Activated CD4-positive, alpha-beta T cell treated with anti-CD3 and anti-CD28 coated beads, Interleukin-2, amount 50 U/mL, for 24 hours (primary cell): ENCODE measurements at regions not wholly inside any gene's neighbourhood (a gene's known extent, or its start where the extent isn't known, plus 50 kb on each side); places are given as distances from the start of the nearest gene placed in this dataset.
"Not testable (repeated sequence)": the region's sequence is repeated elsewhere in the genome, so short reads cannot be mapped to it uniquely, and the experiment has no call there.

ENCODE experiments used
- DNase-seq, 2 donors: peaks; one replicate each; pipeline ENCODE4 v3.0.0-alpha.2; 2020; ENCODE audit warnings: low read depth in 1 of 2, low spot score in 1 of 2

DNA sequence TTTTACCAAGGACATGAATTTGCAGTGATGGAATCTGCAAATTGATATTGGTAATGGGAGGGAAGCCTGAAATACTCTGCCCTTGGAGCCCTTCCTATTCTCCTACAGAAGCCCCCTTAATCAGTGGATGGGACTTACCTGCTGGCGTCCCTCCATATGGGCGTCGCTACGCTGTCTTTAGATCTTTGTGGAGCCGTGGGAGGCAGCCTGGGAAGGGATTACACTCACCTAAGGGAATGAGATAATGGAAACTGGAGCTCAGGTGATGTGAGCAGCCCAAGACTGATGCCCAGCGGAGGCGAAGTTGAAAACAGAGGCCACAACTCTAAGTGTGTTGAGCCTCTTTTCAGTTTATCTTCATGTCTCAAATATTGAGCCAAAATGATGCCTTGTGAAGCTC lies 306.6 kb downstream of the MYCN start:
- no peak for DNase-seq

DNA sequence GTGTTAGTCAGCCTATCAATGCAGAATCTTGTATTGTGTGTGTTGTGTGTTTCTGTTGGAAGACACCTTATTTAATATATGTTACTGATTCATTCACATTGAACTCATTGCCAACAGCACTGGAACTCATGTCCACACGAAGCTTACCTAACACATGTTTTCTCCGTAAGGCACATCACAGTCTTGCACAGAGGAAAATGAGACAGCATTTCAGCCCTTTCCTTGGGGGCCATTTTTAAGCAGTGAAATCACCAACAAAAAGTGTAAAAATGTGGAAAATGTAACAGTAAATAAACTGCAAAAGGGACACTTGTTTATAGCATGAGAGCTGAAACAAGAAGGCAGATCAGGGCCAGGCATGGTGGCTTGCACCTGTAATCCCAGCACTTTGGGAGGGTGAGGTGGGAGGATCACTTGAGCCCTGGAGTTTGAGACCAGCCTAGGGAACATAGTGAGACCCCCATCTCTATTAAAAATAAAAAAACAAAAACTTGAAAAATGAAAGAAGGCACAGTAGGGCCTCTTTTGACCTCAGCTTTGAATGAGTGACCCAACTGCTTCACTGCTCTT lies 306.0 kb downstream of the MYCN start:
- DNase-seq = no peak

DNA sequence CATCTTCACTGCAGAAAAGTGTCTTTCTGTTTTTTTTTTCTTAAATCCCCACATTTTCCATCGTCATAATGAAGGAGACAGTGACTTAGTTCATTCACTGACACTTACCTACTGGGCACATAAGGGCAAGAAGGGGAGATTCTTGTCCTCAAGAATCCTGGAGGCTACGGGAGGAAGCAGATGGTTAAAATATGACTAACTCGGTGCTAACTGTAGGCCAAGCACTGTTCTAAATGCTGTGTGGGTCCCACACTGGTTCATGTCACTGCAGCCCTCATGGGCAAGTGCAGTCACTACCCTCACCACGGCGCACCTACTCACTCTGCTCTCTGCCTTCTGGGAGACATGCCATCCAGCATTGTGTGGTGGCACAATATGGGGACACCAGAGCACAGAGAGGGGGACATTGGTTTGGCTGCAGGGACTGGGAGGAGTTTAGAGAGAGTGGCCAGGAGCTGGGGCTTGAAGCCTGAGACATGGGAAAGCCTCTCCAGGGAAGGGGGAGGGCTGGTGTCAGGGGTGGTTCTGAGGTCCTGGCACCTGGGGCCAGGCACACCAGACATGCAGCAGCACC lies 305.2 kb downstream of the MYCN start:
- no peak for DNase-seq

DNA sequence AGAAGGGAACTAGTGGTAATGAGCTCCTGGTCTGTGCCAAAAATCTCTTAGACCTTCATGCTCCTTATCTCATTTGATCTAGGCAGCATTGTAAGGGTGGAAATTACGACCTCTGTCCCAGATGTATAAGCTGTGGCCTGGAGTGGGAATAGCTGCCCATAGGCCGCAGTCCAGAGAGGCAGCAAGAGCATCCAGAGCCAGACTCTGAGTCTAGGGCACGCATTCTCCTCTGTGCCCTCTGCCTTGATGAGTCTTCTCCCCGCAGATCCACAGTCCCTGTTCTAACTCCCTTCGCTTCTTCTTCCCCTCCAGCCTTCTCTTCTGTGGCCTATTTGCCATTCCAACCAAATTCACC lies 304.6 kb downstream of the MYCN start:
- no peak for DNase-seq

DNA sequence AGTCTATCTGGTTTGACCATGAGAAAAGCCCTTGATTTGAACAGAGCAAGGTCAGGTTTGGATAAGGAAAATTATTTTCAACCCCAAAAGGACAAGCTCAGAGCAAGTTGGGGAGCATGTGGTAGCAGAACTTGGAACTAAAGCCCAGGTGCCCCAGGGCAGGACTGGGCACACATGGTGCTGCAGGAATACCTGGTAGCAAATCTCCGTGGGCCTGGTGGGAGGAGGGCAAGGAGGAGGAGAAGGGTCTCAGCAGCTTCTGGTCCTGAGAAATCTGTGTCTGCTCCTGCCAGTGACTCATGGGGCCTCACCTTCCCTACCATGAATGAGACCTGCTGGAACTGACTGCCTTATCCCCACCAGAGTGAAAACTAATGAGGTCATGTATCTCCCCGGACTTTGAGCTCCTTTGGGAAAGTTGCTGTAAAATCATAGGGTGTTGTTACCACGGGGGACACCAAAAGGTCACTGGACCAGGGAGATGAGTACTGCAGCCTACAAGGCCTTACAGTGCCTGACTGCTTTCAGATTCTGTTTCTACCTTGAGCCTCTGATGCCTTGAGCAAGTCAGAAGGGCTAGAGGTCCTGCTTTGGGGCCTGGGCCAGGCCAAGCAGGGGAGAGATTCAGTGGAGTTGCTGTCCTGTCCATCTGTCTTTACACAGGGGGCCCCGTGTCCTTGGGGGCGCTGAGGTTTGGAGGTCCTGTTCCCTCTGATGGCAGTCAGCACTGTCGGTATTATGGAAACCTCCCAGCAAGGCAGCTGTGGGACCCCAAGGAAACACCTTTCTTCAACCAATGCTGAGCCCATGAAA lies 304.0 kb downstream of the MYCN start:
- no peak for DNase-seq

DNA sequence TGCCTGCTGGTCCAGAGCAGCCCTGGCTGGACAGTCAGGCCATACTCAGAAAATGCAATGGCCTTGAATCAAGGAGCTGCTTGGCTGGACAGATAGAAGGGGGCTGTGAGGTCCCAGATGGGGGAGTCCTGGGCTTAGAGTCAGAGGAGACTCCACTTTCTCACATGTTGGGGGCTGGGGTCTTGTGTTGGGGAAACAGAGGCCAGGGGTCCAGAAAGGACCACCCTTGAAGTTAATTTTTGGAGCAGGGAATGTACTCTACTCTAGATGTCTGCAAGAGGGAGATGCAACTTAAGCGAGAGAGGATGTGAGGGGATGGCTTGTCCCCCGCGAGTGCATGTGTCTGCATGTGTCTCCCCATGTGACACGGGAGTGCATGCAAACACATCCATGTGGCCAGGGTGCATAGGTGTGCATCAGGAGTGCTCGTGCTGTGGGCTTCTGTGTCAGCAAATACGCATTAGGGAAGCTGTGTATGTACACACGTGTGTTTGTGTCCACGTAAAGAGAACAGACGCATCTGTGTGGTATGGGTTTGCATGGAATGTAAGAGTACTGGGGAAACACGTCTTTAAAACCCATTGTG lies 303.2 kb downstream of the MYCN start:
- DNase-seq = no peak

DNA sequence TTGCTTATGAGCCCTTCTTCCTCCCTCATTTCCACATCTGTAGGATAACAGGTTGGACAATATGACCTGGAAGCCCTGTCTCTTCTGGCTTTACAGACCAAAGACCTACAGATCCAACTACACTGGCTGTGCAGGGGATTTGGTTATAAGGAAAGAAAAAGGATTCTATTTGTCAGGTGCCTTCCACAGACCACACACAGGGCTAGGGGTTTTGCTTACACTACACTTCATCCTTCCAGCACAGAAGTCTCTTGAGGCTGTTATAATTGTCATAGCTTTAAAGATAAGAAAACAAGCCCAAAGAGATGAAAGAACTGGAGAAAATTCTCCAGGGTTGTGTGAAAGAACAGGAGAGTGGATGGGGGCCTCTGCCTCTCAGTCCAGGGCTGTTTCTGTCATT lies 302.6 kb downstream of the MYCN start:
- no peak for DNase-seq

DNA sequence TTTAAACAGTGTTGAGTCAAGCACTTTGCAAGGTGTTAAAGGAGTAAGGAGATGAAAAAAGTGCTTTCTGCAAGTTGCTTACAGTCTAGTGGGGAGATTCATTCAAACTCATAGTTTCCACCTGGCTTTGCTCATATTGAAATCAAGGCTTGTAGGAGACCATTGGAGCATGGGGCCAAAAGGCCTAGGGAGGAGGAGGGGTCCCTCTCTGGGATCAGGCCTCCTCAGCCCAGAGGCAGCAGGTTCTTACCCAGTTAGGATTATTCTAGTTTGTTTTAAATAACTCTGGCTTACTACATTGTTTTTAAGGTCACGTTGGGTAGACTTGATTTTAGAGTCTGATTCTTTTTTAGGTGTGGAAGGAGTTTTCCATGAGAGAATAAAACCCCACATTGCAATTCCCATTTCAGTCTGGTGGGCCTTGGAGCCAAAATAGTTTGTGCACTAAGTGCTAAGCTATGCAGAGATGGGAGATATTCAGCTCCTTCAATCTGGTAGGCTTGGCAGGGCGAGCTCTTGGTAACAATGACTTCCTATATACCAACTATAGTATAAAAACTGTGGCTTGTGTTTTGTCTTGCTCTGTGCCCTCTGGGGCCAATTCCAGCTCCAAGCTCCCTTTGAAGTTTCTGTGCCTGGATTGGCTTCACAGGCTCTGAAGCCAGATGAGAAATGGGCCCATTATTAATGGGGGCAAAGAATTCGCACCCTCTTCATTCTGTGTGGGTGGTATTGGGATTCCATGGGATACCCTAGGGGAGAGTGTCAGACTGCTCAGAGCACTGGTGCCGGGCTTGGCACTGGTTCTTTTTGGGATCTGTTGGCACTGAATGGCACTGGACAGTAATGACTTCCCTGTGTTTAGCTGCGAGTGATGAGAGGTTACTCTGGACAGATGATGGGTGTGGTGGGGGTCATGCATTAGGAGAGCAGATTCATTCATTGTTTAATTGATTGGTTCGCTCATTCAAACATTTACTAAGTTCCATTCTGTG lies 301.1 kb downstream of the MYCN start:
- DNase-seq = no peak

DNA sequence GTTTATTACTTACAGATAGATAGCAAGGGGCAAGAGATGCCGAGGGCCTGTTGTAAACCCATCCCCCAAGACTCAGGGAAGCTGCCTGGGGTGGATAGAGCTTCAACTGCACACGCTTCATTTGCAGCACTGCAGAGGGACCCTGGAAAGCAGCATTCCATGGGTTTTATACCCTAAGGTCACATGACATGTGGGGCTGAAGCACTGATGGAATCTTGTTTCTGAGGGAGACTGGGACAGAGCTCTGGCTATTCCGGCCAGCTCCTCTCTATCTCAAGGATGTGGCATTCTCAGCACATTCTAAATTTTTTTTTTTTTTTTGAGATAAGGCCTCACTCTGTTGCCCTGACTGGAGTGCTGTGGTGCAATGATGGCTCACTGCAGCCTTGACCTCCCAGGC lies 300.1 kb downstream of the MYCN start:
- no peak for DNase-seq

DNA sequence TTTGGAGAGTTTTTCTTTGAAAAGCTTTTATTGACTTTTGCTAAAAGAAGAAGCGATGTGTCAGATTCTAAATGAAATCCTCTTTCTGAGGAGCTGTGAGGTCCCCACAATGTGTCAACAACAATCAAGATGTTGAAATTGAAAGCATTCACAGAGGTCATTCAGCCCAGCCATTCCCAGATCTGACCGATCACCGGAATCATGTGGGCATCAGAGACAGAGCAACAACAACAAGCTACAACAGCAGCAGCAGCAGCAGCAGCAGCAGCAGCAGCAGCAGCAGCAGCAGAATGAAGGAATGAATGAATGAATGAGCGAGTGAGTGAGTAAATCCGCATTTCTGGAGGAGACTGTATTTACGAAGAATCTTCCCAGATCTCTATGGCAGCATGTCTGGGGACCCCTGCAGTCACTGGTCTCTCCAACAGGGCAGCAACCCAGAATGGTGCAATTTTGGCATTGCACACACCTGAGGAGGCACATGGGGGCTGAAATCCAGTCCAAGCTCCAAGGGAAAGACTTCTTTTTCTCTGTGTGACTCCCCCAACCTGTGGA lies 299.0 kb downstream of the MYCN start:
- no peak for DNase-seq

DNA sequence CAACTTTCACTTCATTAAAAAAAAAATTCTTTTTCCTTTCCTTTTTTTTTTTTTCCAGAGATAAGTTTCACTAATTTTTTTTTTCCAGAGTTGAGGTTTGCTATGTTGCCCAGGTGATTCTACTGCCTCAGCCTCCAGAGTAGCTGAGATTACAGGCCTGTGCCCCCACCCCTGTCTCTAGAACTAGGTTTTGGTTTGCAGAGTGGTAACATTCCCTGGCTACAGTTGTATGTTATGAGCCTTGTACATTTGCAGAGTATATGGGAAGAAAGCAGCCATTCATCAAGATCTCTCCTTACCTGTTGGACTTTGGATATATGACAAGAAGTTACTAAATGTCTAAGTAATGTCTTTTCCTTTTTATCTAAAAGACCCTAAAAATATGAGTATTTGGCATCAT lies 298.4 kb downstream of the MYCN start:
- no peak for DNase-seq

DNA sequence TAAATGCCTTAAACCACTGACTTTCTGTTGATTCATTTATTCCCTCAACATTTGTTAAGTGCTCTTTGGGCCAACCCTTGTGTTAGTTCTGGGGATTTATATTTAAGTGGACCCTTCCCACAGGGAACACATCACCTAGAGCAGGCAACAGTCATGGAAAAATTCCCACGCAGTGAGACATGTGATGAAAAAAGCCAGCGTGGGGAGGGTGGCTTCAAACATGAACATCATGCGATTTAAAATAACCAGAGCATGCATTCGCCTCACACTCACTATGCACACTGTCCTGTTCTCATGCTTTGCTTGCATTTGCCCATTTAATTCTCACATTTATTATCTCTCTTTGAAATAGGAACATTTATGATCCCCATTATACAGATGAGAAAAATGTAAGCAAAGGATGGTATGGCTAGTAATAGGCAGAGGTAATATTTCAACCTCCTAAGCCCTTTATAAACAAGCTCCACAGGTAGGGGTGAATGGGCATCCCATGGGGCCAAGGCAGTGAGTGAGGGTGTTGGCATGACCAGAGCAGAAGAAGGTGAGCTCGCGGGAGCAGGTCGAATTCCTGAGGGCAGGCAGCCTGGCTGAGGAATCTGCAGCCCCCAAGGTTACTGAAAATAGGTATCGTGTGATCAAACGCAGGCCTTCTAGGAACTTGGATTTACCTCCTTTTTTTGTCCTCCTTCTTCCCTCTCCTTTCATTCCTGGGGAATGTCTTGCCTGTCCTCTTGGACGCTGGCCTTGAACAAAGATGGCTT lies 297.8 kb downstream of the MYCN start:
- DNase-seq = no peak

DNA sequence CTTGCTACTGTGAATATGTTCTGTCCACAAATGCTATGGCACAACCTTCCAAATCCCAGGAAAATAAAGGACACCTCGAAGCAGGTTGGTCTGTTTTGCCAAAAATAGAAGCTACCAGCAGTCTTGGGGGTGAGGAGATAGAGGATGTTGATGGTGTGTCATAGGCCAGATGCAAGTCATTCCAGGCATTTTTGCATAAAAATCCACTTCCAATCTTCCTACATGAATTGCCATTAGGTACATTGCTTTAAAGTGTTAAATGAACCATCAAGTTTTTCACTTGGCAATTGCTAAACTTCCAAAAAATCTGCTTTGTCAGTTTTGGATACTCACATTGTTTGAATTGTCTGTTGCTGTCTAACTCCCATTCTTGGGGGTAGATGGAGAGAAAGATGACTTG lies 295.4 kb downstream of the MYCN start:
- DNase-seq = no peak

DNA sequence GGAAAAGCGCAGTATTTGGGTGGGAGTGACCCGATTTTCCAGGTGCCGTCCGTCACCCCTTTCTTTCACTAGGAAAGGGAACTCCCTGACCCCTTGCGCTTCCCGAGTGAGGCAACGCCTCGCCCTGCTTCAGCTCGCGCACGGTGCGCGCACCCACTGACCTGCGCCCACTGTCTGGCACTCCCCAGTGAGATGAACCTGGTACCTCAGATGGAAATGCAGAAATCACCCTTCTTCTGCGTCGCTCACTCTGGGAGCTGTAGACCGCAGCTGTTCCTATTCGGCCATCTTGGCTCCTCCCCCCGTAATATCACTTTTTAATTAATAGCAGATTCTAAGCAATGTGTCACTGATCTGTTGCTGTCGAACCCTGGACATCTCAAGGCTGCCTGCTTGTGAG lies 294.9 kb downstream of the MYCN start:
- DNase-seq = not testable (repeated sequence)

DNA sequence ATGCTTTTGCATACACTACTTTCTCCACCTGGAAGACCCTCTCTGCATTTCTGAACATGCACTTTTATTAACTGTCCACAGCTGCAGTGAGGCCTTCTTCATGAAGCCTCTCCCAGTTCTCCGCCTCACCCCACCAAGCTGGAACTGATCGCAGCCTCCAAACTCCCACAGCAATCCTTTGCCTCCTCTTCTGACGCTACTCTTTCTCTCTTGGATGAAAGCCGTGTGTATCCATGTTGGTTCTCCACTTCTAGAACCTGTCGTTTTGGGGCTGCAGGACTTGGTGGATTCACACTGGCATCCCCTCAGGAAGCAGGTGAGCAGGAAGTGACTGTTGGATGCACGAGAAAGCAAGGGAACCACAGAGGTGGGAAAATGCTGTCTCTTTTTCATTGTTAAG lies 288.6 kb downstream of the MYCN start:
- DNase-seq = no peak

DNA sequence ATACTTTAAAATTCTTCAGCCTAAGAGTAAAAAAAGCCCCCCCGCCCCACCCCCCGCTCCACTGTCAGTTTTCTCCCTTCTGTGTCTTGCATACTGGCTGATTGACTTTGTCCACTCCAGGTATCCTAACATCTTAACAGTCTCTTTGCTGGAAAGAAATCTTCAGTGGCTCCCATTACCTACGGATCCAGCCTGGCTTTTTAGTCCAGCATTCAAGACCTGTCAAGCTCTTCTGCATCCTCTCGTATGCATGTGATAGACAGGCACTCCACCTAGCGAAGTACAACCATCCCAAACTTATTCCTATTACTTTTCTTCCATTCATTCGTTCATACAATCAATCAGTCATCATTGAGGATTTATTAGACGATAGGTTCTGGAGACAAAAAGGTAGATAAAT lies 288.1 kb downstream of the MYCN start:
- no peak for DNase-seq

DNA sequence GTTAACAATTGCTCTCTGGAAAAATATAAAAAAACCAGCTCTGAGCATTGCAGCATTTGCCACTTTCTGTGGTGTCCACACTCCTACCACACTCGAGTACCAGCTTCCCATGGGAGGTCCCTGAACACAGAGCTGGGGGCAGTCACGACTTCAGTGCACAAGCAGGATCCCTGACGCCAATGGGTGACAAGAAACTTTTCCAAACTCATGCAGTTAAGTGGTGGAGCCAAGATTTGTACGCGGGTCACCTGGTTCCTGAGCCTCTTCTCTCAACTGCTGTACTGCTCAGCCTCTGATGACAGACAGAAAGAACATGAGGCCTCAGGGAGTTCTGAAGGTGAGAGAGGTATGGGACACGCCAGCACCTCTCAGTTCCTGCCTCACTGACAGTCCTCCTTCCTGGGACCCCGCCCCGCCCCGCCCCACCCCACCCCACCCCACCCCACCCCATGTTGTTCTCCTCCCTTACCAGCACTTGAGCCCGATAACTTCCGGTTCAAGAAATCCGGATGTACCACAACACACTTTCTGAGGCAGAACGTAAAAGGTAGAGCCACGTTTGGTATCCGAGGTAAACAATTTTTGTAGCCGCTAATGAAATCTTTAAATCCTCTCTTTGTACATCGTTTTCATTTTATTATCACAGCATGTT lies 287.6 kb downstream of the MYCN start:
- DNase-seq = no peak

DNA sequence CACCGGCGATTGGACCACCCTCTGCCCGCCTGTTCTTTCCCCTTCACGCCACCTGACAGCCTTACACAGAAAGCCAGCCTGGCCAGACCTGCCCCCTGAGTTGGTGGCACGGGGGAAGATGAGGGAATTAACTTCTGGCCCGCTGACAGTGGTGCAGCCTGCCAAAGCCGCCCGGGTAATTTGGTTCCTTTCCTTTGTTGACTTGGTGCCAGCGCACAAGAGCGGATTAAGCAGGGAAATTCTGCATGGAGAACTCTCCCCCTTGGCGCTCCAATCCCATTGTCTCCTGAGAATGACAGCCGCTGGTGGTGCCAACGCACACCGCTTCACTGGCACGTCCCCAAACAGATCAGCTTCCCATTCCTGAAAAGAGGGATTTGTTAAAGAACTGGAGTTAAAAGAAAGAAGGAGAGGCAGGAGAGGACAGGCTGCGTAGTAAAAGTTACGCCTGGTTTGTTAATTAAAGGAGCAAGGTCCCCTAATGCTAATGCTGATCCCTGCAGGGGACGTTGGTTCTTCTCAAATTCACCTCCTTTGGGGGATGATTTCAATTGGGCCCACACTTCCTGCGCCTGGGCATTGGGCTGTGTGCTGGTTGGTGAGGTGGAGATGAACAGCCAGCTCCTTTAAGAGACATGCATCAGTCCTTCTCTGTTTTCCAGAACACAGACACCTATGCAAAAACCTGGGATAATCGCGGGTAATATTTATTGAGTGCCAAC lies 286.8 kb downstream of the MYCN start:
- no peak for DNase-seq

DNA sequence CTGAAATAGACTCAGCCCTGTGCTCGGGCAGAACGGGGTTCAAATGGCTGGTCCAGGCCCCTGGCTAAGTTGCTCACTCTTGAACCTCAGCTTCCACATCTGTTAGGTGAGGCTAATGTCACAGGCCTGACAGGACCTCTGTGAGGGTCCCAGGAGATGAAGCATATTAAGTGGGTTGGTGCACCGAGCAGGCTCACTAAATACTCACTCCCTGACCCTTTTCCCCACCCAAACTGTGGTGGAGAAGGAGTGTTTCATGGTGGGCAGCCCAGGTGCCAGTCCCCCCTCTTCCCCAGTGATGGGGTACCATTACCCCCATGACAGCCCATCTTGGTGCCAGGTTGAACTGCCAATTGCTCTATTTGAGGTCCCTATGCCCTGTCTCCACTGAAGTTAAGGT lies 286.0 kb downstream of the MYCN start:
- no peak for DNase-seq
